ENCODE measurements at regions not wholly inside any gene's neighbourhood (a gene's known extent, or its start where the extent isn't known, plus 50 kb on each side); places are given as distances from the start of the nearest gene placed in this dataset.

GRCh38 chr1:23615423-23615822 lies 56.1 kb upstream of the ID3 start:
- DNase-seq (ENCODE audit: low read depth in 2 of 2): no peak

GRCh38 chr1:23614032-23614660 lies 54.8 kb upstream of the ID3 start:
- DNase-seq (ENCODE audit: low read depth in 2 of 2): no peak

GRCh38 chr1:23613191-23614031 lies 54.1 kb upstream of the ID3 start:
- no peak for DNase-seq (ENCODE audit: low read depth in 2 of 2)

- DNase-seq (ENCODE audit: low read depth in 2 of 2): no peak
Observed at GRCh38 chr1:23611601-23612327, 52.5 kb upstream of the ID3 start.

- no peak for DNase-seq (ENCODE audit: low read depth in 2 of 2)
Observed at GRCh38 chr1:23610677-23611076, 51.4 kb upstream of the ID3 start.

- DNase-seq (ENCODE audit: low read depth in 2 of 2): no peak
Observed at GRCh38 chr1:23609971-23610370, 50.7 kb upstream of the ID3 start.
